ENCODE measurements at regions not wholly inside any gene's neighbourhood (a gene's known extent, or its start where the extent isn't known, plus 50 kb on each side); places are given as distances from the start of the nearest gene placed in this dataset.
"Not testable (repeated sequence)": the region's sequence is repeated elsewhere in the genome, so short reads cannot be mapped to it uniquely, and the experiment has no call there.

DNA sequence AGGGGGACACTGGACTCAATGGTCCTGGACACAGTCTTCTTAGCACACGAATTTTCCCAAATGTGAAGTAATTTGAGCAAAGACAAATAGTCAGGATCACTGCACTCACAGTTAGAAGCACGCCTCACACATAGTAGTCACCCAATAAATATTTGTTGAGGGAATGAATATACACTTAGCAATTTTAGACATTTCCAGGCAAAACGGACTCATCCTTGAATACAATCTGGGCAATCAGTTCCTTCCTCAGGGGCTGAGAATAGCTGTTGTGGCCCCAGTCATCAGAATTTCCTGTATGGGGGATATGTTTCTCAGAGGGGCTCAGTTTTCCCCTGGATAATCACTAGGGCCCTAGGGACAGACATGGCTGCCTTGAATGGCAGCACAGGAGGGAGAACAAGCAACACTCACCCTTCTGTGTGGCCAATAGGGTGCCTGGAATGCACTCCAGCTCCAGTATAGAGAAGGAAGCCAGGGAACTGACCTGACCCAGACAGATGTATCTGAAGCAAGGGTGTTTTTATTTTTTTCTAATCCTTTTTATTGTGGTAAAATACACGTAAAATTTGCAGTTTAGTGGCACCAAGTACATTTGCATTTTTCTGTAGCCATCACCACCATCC lies 282.7 kb upstream of the ZNF32 start:
- DNase-seq (ENCODE audit: low read depth in 3 of 3): no peak

DNA sequence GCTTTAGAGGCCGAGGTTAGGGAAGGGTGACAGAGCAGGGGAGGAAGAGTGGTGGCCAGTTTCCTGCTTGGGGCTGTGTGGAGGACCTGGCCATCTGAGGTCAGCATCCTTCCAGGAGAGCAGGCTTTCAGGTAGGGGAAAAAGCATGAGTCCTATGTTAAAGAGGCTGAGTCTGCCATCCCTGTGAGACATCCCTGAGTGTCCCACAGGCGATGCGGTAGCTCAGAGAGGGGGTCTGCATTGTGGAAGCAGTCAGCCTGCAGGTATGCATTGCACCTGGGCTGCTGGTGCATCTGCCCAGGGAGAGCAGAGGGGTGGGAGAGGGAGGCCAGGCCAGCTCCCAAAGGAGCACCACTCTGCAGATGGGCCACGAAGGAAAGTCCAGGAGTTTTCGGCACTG lies 282.1 kb upstream of the ZNF32 start:
- DNase-seq (ENCODE audit: low read depth in 3 of 3): no peak

DNA sequence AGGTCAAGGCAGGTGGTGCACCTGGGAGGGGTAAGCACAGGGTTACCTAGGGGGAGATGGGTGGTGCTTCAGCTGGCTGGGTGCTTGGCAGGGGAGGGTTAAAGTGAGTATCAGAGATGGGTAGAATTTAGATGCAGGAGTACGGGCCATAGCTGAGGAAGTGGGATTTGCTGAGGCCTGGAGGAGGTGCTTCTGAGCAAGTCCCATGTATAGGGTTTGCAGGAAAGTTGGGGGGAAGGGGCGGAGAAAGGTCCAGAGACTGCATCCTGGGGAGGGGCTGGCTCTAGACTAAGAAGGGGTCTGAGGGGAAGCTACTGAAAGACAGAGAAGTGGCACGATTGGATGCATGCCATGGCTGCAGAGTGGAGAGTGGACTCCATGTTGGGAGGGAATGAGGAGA lies 281.6 kb upstream of the ZNF32 start:
- DNase-seq (ENCODE audit: low read depth in 3 of 3): no peak

DNA sequence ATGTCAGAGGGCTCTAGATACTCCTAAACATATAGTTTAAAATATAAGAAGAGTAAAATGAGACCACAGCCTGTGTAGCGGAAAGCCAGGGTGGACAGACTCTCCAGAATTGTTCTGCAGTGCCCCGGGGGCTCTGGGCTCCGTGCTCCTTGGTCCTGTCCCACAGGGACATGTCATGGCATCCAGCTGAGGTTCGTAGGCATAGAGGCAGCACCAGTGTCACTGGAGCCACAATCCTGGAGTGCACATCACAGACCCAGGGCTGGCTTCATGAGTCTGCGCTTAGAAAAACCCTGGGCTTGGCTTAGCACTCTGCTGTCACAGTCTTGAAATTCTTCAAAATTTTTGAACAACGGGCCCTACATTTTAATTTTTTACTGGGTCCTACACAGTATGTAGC lies 280.4 kb upstream of the ZNF32 start:
- no peak for DNase-seq (ENCODE audit: low read depth in 3 of 3)

DNA sequence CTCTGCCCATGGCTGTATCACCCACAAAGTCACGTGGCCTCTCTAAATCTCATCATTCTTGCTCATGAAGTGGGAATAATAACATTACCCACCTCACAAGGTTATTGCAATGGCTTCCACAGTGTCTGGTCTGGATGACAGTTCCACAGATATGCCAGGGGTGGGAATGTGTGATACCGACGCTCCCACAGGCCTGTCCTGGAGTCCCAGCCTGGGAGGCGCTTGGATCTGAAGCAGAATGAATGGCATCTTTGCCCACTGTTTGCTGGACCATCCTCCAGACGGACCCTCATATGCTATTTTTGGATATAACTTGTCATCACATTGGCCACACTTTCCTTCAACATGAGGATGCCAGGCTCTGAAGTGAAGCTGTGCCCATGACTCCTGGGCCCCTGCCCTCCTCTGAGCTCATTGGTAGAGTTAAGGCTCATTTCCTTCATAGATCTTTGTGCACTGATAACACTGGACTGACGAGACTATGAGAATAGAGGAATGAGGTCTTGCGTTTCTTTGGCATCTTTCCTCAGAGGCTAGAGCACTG lies 279.8 kb upstream of the ZNF32 start:
- DNase-seq (ENCODE audit: low read depth in 3 of 3): no peak

DNA sequence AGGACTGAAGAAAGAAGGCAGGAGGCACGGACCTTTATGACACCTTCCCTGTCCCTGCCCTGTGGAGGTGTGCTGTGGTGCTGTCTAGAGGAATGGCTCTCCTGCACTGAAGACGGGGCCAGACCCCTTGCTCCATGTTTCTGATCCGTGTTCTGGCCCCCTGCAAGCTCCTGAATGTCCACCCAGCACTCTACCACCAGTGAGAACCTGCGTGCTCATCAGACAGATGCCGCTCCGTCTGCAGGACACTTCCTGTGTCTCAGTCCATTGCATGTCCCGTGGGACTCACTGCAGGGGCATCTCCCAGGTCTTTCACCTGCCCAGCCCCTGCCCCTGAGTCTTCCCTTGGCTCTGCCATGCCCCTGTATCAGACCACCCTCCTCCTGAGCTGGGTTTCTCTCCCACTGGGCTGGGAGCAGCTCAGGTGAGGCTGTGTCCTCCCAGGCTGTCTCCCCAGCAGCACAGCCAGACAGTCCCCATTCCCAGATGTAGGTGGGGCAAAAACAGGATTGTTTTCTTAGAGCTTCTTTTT lies 278.3 kb upstream of the ZNF32 start:
- no peak for DNase-seq (ENCODE audit: low read depth in 3 of 3)

DNA sequence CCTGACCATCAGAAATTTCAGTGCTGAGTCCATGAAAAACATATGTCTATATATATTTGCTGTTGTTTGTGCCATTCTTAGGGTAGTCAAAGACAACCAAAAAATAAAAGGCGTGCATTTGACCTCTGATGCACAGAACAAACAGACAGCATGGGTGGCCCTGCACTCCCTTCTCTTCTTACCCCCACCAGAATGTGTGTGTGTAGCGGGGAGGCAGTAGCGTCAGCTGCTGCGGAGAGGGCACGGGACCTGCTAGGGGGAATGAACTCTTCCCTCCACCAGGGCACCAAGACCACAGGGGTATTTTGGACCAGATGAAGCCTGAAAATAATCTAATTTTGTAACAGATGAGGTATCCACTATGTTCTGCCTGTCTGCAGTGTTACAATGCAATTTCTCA lies 277.7 kb upstream of the ZNF32 start:
- no peak for DNase-seq (ENCODE audit: low read depth in 3 of 3)

DNA sequence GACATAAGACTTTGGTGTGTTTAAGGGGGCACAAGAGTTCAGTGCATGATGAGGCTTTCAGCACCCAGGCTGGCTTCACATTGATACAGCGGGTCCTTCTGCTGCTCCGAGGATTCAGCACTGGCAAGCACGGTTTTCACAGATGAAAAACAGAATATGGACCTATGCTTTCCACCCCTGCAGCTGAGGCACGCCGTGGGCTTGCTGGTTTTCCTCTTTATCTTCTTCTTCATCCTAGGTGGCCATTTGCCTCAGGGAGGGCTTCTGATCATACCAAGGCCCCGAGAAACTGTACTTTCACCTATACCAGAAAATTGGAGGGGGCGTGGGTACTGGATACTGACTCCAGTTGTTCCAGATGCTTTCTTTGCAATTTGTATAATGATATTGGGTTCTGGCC lies 277.1 kb upstream of the ZNF32 start:
- no peak for DNase-seq (ENCODE audit: low read depth in 3 of 3)

DNA sequence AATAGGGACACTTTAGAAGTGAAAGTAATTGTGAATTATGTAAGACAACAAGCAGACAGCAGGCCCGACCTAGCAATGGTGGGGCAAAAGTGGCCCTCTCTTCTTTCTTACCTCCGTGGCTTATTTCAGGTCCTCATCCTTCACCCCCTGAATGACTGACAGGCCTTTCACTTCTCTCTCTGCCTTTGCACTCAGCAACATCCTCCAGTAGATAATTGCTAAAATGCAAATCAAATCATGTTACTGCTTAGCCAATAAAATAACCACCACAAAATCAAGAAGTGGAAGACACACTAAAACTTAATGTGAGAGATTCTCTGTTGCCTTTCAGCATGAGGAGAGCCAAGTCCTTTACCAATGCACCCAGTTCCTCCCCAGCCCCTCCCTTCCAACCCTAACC lies 274.6 kb upstream of the ZNF32 start:
- DNase-seq (ENCODE audit: low read depth in 3 of 3): no peak

DNA sequence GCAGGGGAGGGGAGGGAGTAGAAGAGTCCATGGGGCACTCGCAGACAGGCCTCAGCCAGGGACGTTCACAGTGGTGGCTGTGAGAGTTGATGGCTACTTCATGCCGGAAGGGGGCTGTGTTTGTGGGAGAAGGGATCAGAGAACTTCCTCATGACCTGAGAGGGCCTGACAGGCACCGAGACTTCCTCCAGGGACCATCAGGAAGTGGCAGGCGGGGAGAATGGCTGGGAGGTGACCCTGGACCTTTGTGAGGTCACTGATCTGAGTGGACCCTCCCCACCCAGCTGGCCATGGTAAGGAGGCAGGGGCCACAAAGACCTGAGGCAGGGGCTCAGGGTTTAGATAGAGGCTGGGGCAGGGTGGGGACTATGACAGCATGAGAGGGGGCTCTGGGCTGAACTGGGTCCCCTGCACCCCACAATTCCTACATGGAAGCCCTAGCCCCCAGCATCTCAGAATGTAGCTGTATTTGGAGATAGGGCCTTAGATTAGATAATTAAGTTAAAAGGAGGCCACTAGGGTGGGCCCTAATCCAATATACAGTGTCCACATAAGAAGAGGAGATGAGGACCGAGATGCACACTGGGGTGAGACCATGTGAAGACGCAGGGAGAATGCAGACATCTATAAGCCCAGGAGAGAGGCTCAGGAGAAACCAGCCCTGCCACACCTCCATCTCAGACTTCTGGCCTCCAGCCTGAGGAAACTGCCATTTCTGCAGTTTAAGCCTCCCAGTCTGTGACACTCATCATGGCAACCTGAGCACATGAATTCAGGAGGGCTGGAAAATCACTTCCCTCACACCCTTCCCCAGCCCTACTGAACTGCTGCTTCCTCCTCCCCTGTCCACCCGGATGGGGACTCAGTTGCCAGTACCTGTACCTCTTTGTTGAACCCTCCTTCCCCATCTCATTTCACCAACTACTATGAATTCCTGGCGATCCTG lies 273.9 kb upstream of the ZNF32 start:
- no peak for DNase-seq (ENCODE audit: low read depth in 3 of 3)

DNA sequence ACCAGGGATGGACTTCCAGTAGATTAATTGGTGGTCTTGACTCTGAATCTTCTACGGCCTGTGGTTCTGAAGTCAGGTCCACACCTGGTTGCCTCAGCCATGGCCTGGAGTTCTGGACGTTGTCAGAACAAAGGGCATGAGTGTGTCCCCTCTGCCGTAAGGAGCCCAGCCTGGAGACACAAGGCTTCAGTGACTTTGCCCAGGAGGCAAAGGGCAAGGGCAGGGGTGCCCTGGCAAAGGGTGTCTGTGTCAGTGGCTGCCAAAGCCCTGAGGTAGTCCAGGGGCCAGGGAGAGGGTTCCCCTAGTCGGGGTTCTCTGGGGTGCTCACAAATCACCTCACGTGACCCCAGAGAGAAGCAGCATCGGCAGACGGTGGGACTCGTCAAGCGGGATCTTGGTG lies 273.2 kb upstream of the ZNF32 start:
- no peak for DNase-seq (ENCODE audit: low read depth in 3 of 3)

DNA sequence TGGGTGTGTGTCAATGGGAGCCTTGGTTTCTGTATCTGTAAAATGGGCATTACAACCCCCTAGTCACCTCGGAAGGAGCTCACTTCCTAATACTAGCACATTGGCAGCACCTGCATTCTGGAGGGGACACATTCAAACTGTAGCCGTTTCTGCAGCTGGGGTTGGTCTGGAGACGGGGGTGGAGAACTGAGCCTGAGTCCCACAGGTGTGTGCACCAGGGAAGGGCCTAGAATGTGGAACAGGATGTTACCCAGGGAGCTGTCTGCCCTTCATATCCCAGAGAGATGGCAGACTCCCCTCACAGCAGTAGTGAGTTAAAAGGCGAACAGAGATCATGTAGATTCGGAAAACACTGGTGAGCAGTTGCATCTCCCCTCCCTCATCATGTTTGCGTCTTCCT lies 272.8 kb upstream of the ZNF32 start:
- no peak for DNase-seq (ENCODE audit: low read depth in 3 of 3)

DNA sequence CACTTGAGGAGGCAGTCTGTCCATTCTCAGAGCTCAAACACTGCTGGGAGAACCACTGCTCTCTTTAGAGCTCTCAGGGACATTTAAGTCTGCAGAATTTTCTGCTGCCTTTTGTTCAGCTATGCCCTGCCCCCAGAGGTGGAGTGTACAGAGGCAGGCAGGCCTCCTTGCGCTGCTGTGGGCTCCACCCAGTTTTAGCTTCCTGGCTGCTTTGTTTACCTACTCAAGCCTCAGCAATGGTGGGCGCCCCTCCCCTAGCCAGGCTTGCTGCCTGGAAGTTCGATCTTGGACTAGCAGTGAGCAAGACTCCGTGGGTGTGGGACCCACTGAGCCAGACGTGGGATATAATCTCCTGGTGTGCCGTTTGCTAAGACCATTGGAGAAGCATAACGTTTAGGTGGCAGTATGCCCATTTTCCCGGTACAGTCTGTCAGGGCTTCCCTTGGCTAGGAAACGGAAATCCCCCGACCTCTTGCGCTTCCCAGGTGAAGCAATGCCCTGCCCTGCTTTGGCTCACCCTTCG lies 271.6 kb upstream of the ZNF32 start:
- DNase-seq (ENCODE audit: low read depth in 3 of 3): not testable (repeated sequence)

DNA sequence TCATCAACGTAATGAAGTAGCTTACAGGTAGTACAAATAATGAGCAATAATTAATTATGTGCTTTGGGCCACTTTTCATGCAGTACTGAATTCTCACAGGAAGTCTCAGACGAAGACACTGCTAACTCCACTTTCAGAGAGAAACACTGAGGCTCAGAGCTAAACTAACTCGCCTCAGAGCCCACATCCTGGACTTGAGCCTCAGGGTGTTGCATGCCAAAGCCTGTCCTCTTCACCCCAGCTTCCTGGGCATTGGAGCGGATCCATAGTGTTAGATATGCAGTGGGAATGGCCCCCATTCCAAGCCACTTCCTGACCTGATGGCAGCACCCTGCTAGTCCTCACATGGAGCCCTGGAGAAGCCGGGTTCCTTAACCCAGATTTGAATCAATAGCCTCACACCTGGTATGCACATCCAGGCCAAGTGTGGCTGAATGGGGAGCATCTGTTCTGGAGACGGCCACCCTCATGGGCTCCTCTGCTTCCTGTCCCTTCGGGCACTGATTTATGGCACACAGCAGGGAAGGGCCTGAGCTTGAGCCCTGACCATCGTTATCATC lies 265.1 kb upstream of the ZNF32 start:
- DNase-seq (ENCODE audit: low read depth in 3 of 3): no peak

DNA sequence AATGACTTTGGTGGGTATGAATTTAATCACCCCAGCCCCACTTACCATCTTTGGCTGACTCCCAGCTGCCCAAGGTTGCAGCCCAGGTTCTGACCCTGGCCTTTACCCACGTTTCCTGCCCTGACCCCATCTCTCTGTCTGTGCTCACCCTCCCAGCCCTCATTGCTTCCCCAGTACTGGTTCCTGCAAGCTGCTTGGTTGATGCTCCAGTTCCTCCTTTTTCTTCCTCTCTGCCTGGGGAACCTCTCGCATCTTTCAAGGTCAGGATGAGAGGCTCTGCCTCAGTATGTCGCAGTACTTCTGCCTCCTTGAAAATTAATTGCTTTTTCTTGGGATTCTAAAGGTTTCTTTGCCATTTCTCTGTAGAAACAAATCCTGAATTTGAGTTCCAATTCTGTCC lies 263.8 kb upstream of the ZNF32 start:
- DNase-seq (ENCODE audit: low read depth in 3 of 3): no peak

DNA sequence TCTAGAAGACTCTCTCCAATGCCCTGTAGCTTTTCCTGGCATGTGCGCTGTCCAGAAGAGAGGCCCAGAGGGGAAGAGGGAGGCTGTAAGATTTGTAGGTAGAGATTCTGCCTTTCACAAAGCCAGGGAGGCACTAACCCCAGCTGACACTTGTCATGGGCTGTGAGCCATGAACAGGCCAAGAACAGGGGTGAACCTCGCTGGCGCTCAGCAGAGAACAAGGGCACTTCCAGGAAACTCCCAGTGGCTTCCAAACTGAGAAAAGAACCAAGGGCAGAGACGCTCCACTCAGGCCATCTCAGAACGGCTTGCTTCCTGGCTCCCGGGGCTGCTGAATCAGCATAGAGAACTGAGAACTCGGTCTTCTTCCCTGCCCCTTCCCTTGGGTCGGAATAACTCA lies 257.8 kb upstream of the ZNF32 start:
- no peak for DNase-seq (ENCODE audit: low read depth in 3 of 3)

DNA sequence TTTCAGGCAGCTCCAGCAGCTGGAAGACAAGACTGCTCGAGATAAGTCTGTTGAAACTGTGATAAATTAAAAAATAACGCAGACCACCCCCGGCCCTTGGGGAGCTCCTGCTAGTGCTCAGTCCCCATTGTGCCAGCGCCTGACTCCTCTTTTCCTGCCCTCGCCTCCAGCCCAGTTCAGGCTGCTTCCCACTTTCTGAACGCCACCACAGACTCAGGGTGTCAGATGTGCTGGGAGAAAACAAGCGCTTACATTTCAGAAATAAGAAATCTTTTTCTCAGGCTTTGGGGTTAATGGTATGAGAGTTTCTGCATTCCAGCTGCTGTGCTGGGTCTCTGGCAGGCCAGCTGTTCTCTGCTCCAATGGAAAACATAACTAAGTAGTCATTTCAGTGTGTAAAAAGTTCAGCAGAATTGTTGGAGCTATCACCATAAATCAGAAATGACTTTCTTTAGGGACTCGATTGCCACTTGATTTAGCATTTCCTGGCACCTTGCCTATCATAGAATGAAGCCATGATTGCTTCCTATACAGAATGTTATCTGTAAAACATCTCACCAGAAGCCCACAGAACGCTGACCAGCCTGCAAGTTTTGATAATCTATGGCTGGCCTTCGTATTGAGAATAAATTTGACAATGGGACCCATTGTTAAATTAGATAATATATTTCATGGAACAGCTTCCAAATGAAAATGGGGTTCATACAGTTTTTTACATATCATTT lies 257.0 kb upstream of the ZNF32 start:
- no peak for DNase-seq (ENCODE audit: low read depth in 3 of 3)

DNA sequence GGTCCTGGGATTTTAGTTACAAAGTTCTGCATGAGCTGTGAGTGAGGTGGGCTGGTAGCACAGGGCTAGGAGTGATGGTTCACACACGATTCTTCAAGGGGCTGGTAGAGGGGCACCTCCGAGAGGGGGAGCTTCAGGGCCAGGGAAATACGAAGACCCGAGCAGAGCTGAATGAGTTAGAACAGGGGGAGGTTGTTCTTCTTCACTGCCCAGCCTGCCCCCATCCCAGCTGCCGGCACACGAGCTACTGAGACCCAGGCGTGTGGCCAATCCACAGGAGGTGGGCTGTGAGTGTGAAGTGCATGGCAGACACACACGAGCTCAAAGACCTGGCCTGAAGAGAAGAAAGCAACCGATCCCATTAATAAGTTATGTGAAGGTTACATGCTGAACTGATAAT lies 256.2 kb upstream of the ZNF32 start:
- DNase-seq (ENCODE audit: low read depth in 3 of 3): no peak

DNA sequence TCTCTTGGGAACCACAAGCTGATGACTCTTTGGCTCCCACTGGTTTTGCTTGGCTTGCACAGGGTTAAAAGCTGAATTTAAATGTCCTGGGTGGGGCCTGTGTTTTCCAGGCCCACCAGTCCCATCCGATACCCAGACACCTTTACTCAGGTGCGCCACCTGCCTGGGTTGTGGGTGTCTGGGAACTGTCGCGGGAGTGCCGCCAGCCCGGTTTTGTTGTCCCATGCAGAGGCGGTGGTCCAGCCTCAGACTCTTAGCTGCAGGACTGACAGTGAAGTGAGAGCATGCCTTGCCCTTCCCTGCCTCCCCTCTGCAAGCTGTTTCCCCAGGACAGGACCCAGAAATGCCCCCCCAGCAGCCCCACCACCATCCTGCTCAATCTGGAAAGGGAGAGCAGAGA lies 255.6 kb upstream of the ZNF32 start:
- no peak for DNase-seq (ENCODE audit: low read depth in 3 of 3)

DNA sequence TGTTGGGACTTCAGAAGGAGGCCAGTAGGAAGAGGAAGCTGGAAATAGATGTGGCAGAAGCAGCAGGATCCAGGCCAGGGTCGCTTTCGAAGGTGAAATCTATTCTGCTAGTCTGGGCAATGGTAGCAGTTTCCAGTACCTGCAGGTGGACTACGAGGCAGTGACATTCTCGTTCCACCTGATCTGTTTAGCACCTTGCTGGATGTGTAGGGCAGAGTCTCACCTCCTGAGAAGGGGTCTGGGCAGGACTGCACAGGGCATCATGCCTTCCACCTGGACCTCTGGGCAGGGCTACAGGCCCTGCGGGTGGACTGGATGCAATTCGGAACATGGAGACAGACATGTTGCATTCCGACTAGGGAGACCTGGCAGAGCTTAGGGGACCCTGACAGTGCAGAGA lies 254.8 kb upstream of the ZNF32 start:
- no peak for DNase-seq (ENCODE audit: low read depth in 3 of 3)

DNA sequence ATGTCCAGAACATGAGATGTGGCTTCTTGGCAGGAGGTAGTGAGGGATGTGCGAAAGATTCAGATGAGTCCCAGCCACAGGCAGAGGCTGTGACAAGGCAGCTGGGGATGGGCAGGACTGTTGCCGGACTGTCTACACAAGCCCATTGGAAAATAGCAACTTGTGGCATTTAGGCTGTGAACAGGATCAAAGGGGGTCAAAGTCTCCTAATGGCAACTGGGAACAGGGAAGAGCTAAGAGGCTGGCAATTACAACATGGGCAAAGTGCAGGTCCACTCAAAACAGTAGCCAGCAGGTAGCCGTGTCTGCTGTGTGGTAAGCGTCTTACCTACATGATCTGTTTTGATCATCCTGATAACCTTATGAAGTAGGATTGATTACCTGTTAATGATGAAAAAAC lies 254.2 kb upstream of the ZNF32 start:
- no peak for DNase-seq (ENCODE audit: low read depth in 3 of 3)

Measured in stimulated activated CD4-positive, alpha-beta T cell treated with anti-CD3 and anti-CD28 coated beads, TNF-alpha, amount 100 ng/mL, for 4 hours (primary cell).